GOT3 (cell line): ENCODE measurements at regions not wholly inside any gene's neighbourhood (a gene's known extent, or its start where the extent isn't known, plus 50 kb on each side); places are given as distances from the start of the nearest gene placed in this dataset.
"Not testable (repeated sequence)": the region's sequence is repeated elsewhere in the genome, so short reads cannot be mapped to it uniquely, and the experiment has no call there.

Experiments
- DNase-seq: peaks from one replicate; lab custom pipeline; 2025; ENCODE audit warnings: mixed read lengths; lab: John Stamatoyannopoulos, UW

DNA sequence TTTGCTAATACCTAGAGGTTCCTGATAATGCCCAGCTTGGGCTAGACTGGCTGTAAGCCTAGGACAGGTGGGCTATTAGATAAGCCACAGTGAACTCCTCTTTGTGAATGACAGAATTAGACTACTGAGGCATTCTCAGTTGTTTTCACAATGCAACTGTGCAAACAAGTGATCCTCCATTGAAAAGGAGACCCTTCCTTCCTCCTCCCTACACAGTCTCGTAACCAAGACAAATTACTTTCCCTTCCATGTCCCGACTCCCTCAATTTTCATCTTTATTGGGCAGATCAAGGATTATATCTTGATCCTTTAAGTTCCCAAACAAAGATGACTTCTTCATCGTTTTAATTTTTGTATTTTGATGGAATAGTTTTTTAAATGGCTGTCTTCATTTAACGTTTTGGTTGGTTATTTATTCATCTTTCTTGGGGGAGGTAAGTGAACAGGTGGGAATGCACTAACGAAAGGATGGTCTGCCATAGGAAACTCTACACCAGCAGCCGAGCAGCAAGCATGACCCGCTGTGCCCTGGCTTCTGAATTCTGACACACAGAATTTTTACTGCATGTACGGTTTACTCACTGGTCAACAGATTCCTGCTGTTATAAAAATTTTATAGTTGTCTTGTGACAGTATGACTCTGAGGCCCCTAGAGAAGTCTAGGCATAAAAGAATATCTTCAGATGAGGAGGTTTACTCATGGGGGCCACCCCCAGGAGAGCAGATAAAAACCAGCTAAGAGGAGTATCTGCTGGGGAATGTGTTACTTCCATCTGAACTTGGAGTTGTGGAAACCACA, 137.5 kb upstream of the TUT7 start:
- DNase-seq, result no peak

DNA sequence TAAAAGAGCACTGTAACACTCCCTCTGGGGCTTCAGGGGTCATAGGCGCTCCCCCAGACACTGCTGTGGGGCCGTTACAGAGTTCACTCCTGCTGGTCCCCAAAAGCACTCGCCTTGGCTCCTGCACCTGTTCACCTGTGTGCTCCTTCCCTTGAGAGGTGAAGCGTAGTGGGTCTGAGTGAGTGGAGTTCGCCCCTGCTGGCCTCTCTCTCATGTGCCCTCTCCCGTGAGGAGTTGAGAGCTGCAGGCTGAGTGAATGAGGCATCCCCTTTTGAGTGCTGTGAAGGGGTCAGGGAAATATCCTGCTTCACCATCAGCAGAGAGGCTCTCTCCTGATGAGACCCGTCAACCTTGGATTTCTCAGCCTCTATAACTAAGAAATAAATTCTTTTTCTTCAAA, 134.6 kb upstream of the TUT7 start:
- no peak for DNase-seq

DNA sequence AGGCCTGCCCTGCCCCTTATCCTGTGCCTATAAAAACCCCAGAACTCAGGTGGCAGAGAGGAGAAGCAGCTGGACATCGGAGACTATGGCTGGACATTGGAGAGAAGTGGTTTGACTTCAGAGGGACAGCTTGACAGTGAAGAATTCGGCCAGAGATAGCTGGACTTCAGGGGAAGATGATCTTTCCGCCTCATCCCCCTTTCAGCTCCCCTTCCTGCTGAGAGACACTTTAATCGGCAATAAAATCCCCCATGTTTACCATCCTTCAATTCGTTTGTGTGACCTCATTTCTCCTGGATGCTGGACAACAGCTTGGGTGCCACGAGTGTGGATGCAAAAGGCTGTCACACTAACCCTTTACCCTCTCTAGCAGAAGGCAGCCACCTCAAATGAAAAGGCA, 134.1 kb upstream of the TUT7 start:
- no peak for DNase-seq

DNA sequence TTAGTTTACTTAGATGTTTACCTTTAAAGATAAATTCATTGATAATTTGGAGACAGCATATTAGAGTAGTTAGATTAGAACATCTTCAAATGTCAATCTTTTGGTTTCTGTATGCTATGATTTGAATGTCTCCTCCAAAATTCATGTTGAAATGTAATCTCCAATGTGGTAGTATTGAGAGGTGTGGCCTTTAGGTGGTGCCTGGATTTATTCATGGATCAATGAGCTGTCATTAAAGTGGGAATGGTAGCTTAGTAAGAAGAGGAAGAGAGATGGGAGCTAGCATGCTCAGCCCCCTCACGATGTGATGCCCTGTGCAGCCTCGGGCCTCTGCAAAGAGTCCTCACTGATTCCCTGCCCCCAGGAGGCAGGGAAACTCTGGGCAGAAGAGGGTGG, 133.6 kb upstream of the TUT7 start:
- no peak for DNase-seq

DNA sequence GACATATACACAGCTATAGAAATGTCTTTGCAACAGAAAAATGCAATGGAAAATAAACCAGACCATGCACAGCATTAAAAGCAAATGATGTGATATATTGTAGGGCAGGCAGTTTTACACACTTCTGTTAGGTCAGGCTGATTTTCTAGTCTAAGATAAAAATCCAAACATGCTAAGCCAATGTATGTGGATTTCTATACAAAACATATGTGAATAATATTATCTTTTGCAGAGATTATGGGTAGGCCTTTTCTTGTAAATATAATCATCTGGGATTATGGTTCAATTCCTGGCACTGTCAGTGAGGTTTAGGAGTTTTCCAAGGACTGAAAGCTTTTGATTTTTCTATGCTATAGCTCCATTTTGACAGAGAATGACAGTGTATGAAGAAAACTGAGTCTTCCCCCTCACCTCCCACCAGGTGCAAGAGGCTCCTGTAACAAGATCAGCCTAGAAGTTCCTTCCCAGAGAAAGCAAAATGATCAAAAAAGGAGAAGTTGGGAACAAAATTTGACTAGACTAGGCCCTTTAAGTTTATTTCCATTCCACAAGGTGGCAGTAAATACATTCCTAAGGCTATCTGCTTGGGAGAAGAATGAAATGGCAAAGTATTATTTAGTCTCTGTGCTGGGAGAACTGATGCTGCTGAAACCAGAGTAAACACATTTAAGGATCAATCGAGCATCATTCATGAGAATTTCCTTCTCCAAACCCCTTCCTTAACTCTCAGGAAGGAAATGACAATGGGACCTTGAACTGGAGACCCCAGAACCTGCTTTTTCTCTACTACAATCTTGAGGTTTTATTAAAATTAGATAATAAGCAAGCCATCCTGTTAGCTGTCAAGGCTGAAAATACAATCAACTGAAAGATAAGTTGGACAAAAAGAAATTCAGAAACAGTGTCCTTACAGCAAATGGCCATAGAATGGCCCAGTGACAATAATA, 133.0 kb upstream of the TUT7 start:
- DNase-seq, result no peak

DNA sequence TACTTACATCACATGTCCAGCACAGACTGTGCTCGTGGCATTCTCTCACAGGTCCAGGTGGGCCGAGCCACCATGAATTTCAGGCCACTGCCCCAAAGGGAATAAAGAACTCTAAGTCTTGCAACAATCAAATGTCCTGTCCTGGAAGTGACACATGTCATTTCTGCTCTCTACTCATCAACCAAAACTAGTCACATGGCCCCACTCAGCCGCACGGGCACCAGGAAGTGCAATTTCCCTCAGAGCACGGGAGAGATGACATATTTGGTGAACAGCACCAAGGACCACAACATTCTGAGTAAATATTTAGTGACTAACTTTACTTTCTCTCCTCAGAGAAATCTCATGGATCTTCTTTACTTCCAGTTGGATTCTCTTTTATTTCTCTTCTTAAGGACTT, 131.1 kb upstream of the TUT7 start:
- DNase-seq, result no peak

DNA sequence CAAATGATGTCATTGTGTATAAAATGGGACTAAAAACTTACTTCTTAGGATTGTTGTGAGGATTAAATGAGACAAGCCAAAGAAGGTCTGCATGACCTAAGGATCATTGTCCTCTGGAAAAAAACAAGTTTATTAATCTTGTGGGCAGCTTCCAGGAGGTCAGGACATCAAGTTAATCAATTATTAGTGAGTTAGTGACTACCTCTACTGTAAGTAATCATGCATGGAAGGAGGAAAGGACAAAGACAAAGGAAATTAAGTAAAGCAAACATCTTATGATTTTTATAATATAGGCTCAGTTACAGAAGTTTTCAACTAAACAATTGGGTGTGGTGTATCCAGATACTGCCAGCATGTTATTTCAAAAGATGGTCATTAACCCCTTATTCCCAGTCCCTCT, 129.3 kb upstream of the TUT7 start:
- no peak for DNase-seq

DNA sequence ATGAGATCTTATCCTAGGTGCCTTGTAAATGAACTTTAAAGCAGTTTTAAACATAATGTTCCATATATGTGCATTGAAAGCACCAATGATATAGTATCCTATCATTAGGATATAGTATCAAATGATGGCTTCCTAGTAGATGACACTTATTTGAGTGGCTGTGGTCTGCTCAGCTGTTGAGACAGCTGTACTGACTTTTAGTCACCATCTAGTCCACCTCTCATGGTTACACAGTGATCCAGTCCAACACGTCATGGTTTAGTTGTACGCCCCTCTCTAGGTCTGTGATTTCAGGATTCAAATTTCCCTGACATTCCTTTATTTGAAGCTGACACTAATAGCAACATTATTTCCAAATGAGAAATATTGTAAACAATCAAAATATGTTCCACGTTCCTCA, 127.3 kb upstream of the TUT7 start:
- no peak for DNase-seq

DNA sequence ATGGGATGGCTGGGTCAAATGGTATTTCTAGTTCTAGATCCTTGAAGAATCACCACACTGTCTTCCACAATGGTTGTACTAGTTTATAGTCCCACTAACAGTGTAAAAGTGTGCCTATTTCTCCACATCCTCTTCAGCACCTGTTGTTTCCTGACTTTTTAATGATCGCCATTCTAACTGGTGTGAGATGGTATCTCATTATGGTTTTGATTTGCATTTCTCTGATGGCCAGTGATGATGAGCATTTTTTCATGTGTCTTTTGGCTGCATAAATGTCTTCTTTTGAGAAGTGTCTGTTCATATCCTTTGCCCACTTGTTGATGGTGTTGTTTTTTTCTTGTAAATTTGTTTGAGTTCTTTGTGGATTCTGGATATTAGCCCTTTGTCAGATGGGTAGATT, 121.0 kb upstream of the TUT7 start:
- not testable (repeated sequence) for DNase-seq

DNA sequence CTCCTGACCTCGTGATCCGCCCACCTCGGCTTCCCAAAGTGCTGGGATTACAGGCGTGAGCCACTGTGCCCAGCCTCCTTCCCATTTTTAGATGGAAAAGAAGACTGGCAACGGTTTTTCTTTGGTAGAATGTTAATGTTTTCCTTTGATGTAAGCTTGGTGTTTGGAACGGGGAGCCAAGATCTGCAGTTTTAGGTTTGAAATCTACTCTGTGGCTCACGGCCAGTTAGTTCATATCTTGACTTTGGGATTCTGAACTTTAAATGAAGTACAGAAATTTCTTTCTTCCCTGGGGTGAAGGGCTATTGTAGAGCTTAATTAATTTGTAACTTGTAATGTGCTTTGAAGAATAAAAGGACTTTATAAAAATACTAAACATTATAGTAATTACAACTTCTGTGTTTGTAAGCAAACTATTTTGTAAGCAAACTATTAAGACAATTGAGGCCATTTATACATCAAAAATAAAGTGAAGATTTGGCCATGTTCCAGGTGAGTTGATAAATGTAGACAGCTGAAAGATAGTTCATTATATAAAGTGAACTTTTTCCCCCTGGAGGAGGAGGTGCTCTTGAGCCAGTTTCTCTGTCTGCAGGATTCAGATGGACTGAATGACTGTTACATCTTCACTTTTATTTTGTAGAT, 117.1 kb upstream of the TUT7 start:
- no peak for DNase-seq

DNA sequence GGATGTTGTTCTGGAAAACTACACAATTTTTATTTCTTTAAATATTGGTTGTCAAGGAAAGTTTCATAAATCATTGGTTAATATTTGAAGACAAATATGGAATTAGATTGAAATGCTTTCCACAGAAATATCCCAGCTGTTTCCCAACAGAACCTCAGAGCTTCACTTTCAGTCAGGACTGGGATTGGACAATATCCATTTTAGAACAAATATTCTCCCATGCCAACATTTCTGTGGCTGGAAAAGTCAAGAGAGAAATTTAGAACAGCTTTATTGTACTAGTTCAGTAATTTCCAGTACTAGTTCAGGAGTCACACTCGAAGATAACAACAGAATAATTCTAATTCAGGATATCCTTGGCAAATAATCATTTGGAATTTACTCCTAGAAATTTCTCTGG, 116.1 kb upstream of the TUT7 start:
- no peak for DNase-seq

DNA sequence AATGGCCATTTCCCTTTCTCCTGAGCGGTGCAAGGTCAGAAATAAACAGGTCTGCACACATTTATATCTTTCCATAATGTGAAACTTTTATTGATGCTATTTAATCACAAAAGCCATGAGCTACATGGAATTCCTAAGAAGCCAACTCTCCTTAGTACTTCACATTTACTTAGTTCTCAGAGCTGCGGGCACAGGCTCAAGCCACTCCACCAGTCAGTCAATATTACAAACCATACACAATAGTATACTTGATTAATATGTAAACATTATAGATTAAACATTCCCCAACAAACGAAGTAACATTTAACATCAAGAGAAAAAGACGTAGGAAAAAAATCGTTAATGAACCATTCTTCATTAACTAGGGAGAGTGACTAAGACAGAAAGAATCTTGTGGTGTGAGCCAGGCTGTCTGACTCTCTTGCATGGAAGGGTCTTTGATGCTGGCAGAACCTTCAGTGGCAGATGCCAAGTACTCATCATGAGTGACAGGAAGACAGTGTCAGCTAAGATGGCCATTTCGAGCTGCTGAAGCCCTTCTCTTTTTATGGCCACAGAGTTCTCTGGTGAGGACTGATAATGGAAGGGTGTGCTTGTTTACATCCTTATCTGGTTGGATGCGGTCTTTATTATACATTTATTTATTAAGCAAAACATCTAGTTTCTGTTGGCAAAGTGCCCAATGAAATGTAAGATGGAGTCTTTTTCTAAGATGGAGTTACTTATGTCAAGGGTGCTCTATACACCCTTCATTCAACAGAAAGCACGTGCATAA, 115.5 kb upstream of the TUT7 start:
- no peak for DNase-seq

DNA sequence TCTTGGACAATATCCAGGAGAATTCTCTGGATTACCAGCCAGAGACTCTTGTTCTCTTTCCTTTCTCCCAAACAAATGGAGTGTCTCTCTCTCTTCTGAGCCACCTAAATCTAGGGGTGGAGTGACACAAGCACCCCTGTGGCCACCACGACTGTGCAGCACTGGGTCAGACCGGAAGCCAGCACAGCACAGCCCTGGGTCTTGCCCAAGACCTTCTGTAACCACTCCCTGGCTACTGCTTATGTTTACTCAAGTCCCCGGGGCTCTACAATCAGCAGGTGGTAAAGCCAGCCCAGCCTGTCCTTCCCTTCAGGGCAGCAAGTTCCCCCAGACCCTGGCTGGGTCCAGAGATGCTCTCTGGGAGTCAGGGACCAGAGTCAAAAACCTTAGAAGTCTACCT, 110.0 kb upstream of the TUT7 start:
- DNase-seq, result no peak

DNA sequence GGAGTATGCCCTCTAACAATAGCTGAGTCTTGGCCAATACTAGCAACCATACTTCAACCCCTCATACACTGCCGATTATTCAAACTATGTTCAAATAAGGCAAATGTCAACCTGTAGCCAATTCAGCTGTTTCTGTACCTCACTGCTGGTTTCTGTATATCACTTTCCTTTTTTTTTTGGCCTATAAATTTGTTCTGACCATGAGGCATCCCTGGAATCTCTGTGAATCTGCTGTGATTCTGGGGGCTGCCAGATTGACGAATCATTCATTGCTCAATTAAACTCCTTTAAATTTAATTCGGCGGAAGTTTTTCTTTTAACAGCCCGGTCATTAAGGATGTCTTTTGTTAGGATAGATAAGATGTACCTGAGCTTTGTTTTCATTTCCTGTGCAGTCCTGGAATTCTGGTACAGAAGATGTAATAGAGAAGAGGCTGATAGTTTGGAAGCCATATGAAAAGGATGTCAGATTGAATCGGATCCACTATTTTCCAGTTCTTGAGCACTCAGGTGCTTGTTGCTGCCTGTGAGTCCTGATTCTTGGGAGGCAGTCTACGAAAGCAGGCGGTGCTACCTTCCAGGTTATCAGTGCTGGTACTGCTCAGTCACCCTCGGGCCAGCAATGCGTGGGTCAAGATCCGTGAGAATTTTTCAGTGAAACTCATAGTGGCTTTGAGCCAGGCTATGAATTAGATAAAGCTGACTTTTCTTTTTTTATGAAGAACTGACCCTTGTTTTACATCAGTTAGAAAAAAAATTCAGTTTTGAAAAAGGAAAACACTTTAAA, 106.2 kb upstream of the TUT7 start:
- no peak for DNase-seq

DNA sequence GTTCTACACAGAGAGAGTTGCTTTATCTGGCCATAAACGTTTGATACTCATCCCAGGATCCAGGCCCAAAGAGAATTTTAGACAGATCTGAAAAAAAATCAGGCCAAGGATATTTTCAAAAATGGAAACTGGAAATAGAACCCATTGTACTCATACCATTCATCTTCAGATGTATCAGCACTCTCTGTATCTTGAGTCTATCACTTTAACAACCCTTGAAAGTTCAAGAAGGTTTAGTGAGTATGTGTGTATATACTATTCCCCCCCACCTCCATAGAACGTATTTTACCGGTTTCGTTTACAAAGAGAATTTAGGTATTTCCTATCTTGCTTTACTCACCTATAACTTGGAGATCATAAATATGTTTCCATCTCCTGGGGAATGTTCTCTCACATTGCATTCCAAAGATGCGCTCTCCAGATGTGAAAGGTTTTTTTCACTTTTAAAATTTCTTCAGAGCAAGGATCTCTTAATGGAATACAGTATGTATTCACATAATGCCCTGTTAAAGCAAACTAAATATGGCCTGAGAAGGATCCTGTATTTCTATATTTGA, 105.5 kb upstream of the TUT7 start:
- no peak for DNase-seq

DNA sequence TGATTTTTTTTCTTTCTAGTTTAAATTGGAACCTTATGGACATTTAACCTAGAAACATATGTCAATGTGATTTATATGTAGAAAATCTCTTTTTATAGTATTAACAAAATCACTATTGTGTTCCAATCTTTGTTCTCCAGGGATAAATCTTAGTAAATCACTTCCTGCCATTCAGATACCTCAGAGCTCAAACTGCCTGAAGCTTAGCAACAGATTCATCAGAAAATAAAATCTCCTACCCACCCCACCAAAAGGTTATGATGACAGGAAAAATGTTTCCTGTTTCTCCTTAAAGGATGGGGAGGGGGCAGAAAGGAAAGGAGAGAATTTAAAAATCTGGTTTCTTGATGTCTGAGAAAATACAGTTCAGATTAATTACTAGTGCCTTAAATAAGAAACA, 105.0 kb upstream of the TUT7 start:
- no peak for DNase-seq

DNA sequence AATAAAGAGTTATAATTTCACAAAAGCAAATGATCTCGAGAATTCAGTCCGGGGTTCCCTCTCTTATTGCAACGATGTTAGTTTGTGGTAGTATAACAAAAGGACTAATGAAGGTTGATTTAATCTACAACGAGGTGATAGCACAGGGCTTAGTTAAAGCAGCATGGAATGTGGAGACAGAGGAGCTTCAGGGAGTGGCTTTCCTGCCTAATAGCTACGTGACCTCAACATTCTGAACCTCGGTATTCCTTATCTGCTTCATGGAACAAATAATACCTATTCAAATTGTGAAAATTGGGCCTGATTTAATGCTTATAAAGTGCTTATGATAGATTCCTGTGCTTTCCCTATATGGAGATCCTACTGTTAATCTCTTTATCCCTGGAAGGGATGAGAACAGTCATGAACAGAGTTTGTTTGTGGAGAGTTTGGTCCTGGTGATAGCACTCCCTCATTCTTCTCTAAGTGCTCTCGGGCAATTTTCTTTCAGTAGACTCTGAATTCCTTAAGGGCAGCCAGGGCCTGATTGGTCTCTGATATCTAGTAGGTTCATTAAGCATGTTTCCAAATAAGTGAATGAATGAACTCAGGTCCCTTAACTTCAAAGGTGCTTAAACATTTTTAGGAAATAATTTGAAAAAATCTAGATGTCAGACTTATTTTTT, 104.1 kb upstream of the TUT7 start:
- DNase-seq, result no peak

DNA sequence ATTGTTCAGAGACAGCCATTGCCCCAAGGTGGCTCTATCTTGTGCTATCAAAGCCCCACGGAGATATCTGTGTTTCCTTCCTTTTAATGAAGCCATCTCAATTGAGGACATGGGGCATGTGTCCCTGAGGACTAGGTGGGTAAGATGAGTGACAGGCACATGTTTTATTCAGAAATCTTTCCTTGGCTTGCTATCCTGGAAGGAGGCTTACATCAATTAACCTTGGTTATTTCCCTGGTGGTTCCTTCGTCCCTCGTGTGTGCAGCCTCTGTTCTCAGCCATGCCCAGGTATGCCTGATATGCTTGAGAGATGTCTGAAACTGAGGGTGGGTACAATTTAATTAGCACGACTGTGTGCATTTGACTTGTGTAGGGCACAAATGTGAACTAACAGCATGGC, 102.2 kb upstream of the TUT7 start:
- DNase-seq, result no peak

DNA sequence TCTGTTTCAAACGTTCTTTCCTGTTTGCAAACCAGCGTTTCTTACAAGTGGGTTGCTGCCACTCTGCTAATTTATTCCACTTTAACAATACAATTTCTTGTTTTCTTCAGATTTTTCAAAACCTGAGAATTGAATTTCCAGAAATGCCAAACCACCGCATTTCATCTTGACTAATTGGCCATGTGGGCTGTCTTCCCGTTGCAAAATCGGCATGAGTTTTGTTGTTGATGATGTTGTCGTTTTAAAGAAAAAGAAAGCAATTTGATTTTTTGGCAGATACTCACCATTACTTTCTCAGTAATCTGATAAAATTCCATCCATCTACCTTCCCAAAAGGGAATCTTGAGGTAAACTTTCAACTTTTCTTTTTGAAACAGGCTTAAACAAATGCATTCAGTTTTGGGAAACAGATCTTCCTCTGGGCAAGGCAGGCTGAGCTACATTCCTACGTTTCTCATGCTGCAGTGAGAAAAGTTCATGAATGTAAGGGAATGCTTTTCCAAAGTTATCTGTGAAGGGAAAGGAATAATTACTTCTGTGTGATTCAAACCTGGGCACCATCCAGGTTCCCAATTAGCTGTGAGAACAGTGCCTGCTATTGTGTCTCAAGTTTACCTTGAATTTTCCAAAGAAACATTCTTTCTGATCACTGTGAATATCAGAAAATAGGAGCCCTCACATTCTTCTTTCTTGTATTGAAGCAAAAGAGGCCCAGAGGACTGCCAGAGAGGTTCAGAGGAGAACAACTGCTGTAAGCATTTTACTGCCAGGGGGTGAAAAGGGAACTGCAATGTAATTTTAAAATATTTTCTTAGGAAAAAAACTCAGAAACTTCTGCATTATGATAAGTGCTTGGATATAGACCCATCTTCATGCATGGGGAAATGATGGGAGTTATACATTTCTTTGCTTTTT, 100.7 kb upstream of the TUT7 start:
- DNase-seq, result no peak
